Stomach smooth muscle (tissue), 2 donors: ENCODE measurements at regions not wholly inside any gene's neighbourhood (a gene's known extent, or its start where the extent isn't known, plus 50 kb on each side); places are given as distances from the start of the nearest gene placed in this dataset.
"Not testable (repeated sequence)": the region's sequence is repeated elsewhere in the genome, so short reads cannot be mapped to it uniquely, and the experiment has no call there.

ENCODE experiments used
- H3K27ac ChIP-seq: one replicate; pipeline ENCODE4 v1.7.0; 2013; ENCODE audit warnings: mild to moderate bottlenecking, low read length, inconsistent platforms
- H3K27me3 ChIP-seq, 2 donors: one replicate each; pipeline ENCODE4 v1.7.0; 2013; ENCODE audit warnings: low read length in 2 of 2; ENCODE audit not compliant: insufficient read depth in 2 of 2, control insufficient read depth in 1 of 2
- H3K36me3 ChIP-seq, 2 donors: one replicate each; pipeline ENCODE4 v1.7.0; 2013; ENCODE audit warnings: low read length in 2 of 2; ENCODE audit not compliant: control insufficient read depth in 2 of 2, insufficient read depth in 2 of 2
- H3K4me1 ChIP-seq: one replicate; pipeline ENCODE4 v1.7.0; 2013; ENCODE audit warnings: low read length; ENCODE audit not compliant: control insufficient read depth, insufficient read depth
- H3K4me3 ChIP-seq, 2 donors: one replicate each; pipeline ENCODE4 v1.7.0; 2013; ENCODE audit warnings: low read length in 2 of 2
- H3K9ac ChIP-seq, 2 donors: one replicate each; pipeline ENCODE4 v1.7.0; 2013; ENCODE audit warnings: low read length in 2 of 2, mild to moderate bottlenecking in 1 of 2
- H3K9me3 ChIP-seq, 2 donors: one replicate each; pipeline ENCODE4 v1.7.0; 2013; ENCODE audit warnings: low read length in 2 of 2; ENCODE audit not compliant: control insufficient read depth in 2 of 2
- donor health status: healthy.
- donor health status: Pancreatic carcinoma.

DNA sequence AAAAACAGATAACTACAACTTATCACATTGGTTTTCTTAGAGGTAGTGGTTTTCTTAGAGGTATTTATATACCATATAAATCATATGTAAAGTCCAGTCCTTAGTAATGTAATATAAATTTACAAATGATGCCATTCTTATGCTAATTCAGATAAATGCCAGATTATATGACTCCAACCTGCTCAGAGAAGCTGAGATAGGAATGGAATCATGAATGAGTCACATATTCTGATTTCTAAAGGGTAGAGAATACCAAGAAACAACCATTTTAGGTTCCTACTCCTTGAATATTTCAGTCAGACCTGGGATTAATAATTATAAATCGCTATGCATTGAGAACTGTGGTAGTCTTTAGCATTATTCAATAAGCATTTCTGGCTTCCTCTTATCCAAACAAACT is 760.1 kb upstream of the NEGR1 start:
- no peaks in the 10 kb centered on the region for H3K36me3 ChIP-seq
- H3K4me1 ChIP-seq = no peaks in the 10 kb centered on the region
- H3K9ac ChIP-seq = no peak overlapping the region
- no peak overlapping the region for H3K4me3 ChIP-seq
- no peaks in the 10 kb centered on the region for H3K9me3 ChIP-seq
- no peaks in the 10 kb centered on the region for H3K27me3 ChIP-seq
- no peak overlapping the region for H3K27ac ChIP-seq

DNA sequence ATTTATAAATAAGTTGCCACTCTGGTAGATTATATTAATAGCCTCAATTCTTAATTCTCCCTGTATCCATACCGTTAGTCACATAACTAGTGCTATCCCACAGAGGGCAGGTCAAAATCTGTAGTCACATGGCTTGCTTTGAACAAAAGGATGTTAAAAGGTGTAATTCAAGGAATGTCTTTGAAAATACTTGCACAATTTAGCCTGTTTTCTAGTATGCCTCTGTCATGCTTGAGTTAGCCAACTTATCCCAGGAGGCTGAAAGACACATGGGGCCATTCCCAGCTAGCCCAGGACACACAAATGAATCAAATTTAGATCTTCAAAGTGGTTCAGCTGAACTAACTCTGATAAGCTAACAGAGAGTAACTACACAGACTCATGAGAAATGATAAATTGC is 758.5 kb upstream of the NEGR1 start:
- Histone ChIP-seq H3K4me3 (no peak overlapping the region), H3K9ac (no peak overlapping the region), H3K4me1 (no peaks in the 10 kb centered on the region), H3K9me3 (no peaks in the 10 kb centered on the region), H3K36me3 (no peaks in the 10 kb centered on the region), H3K27ac (no peak overlapping the region), H3K27me3 (no peaks in the 10 kb centered on the region)

GRCh38 chr1:73034271-73034670 is 751.9 kb upstream of the NEGR1 start:
- Histone ChIP-seq H3K9ac (no peak overlapping the region), H3K27me3 (no peaks in the 10 kb centered on the region), H3K36me3 (no peaks in the 10 kb centered on the region), H3K4me3 (no peak overlapping the region), H3K9me3 (no peaks in the 10 kb centered on the region), H3K4me1 (no peaks in the 10 kb centered on the region), H3K27ac (no peak overlapping the region)

- Histone ChIP-seq H3K4me3 (no peak overlapping the region), H3K9ac (no peak overlapping the region), H3K36me3 (no peaks in the 10 kb centered on the region), H3K9me3 (no peaks in the 10 kb centered on the region), H3K27ac (no peak overlapping the region), H3K4me1 (no peaks in the 10 kb centered on the region), H3K27me3 (no peaks in the 10 kb centered on the region)
Observed at GRCh38 chr1:73033640-73034039, 751.3 kb upstream of the NEGR1 start.

DNA sequence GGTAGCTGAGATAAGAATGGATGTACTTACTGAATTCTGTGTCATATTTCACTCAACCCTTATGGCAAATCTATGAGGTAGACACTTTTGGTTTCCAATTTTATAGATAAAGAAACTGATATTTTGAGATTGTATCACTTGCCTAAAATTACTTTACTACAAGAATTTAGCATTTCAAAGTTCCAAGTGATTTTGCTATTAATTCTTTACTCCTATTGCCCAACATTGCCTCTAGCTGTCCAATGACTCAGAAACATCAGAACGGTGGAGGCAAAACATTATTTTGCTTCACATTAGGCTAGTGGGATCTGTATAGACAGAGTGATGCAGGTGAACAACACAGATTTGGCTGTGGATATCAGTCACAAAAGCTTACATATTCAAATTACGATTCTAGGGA is 747.2 kb upstream of the NEGR1 start:
- H3K9me3 ChIP-seq = no peaks in the 10 kb centered on the region
- H3K9ac ChIP-seq = no peak overlapping the region
- no peaks in the 10 kb centered on the region for H3K27me3 ChIP-seq

DNA sequence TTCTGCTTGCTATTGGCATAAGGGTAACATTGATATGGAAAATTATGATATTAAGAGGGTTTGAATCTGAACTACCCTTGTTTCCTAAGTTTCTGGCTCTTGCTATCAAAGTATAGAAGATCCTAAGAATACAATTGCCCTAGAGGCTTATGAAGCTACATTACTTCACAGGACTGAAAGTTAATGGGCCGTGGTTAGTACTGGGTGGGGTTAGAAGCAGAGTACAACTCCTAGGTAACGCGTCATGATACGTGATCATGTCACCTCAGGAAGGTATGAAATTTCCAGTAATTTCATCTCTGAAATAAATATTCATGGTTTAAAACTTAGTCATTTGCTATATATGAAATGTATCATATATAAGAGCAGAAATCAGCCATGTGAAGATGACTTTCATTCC is 743.8 kb upstream of the NEGR1 start:
- no peaks in the 10 kb centered on the region for H3K36me3 ChIP-seq
- H3K4me3 ChIP-seq = no peak overlapping the region
- no peaks in the 10 kb centered on the region for H3K4me1 ChIP-seq
- no peaks in the 10 kb centered on the region for H3K9me3 ChIP-seq
- H3K27ac ChIP-seq = no peak overlapping the region
- no peaks in the 10 kb centered on the region for H3K27me3 ChIP-seq
- no peak overlapping the region for H3K9ac ChIP-seq

More for the DNA sequence above, 747.2 kb upstream of the NEGR1 start:
- no peaks in the 10 kb centered on the region for H3K4me1 ChIP-seq
- no peak overlapping the region for H3K4me3 ChIP-seq
- no peaks in the 10 kb centered on the region for H3K36me3 ChIP-seq
- H3K27ac ChIP-seq = no peak overlapping the region

- Histone ChIP-seq H3K9me3 (no peaks in the 10 kb centered on the region), H3K4me3 (no peak overlapping the region), H3K4me1 (no peaks in the 10 kb centered on the region)
Observed at GRCh38 chr1:73009938-73010337, 727.6 kb upstream of the NEGR1 start.

GRCh38 chr1:73009311-73009710 is 727.0 kb upstream of the NEGR1 start:
- no peaks in the 10 kb centered on the region for H3K9me3 ChIP-seq
- no peak overlapping the region for H3K4me3 ChIP-seq
- no peak overlapping the region for H3K27ac ChIP-seq
- H3K27me3 ChIP-seq = no peaks in the 10 kb centered on the region
- no peaks in the 10 kb centered on the region for H3K4me1 ChIP-seq
- no peaks in the 10 kb centered on the region for H3K36me3 ChIP-seq
- H3K9ac ChIP-seq = no peak overlapping the region

More at GRCh38 chr1:73009938-73010337, 727.6 kb upstream of the NEGR1 start:
- Histone ChIP-seq H3K27ac (no peak overlapping the region), H3K9ac (no peak overlapping the region), H3K36me3 (no peaks in the 10 kb centered on the region), H3K27me3 (no peaks in the 10 kb centered on the region)

GRCh38 chr1:72997624-72998023 is 715.3 kb upstream of the NEGR1 start:
- Histone ChIP-seq H3K9me3 (no peaks in the 10 kb centered on the region), H3K4me3 (no peak overlapping the region), H3K27ac (no peak overlapping the region), H3K4me1 (no peaks in the 10 kb centered on the region), H3K9ac (no peak overlapping the region), H3K36me3 (no peaks in the 10 kb centered on the region), H3K27me3 (no peaks in the 10 kb centered on the region)

GRCh38 chr1:72997041-72997440 is 714.7 kb upstream of the NEGR1 start:
- Histone ChIP-seq H3K4me1 (no peaks in the 10 kb centered on the region), H3K4me3 (no peak overlapping the region), H3K27me3 (no peaks in the 10 kb centered on the region), H3K27ac (no peak overlapping the region), H3K36me3 (no peaks in the 10 kb centered on the region), H3K9ac (no peak overlapping the region), H3K9me3 (no peaks in the 10 kb centered on the region)

- not testable (repeated sequence) for H3K4me3 ChIP-seq, H3K27me3 ChIP-seq, H3K27ac ChIP-seq, H3K9me3 ChIP-seq, H3K36me3 ChIP-seq, H3K9ac ChIP-seq, H3K4me1 ChIP-seq
Observed at GRCh38 chr1:72987871-72988270, 705.5 kb upstream of the NEGR1 start.
